ENCODE measurements at regions not wholly inside any gene's neighbourhood (a gene's known extent, or its start where the extent isn't known, plus 50 kb on each side); places are given as distances from the start of the nearest gene placed in this dataset.

DNA sequence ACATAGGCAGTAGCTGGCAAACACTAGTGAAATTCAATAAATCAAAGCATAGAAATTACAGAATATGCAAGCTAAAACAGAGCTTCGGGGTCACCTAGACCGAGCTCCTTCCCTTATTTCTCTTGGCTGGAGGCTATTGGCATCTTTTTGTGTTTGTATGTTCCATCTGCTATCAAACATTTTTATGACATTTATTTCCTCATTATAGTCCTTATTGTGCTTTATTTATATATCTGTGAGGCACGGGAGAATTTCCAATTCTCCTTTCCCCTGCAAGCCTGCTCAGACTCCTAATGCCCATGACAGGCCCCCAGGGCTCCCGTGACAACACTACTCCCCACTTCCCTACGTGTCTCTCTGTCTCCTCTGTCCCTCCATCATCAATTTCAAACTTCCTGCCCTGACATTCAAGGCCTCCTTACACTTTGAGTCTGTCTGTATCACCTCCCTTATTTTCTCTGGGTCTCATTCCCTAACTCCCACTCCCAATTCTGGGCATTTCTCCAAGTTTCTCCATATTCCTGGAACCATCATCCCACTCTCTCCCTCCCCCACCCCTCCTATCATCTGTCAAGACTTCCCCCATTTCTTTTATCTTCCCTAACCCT lies 316.9 kb downstream of the OSR1 start:
- no peak for DNase-seq

DNA sequence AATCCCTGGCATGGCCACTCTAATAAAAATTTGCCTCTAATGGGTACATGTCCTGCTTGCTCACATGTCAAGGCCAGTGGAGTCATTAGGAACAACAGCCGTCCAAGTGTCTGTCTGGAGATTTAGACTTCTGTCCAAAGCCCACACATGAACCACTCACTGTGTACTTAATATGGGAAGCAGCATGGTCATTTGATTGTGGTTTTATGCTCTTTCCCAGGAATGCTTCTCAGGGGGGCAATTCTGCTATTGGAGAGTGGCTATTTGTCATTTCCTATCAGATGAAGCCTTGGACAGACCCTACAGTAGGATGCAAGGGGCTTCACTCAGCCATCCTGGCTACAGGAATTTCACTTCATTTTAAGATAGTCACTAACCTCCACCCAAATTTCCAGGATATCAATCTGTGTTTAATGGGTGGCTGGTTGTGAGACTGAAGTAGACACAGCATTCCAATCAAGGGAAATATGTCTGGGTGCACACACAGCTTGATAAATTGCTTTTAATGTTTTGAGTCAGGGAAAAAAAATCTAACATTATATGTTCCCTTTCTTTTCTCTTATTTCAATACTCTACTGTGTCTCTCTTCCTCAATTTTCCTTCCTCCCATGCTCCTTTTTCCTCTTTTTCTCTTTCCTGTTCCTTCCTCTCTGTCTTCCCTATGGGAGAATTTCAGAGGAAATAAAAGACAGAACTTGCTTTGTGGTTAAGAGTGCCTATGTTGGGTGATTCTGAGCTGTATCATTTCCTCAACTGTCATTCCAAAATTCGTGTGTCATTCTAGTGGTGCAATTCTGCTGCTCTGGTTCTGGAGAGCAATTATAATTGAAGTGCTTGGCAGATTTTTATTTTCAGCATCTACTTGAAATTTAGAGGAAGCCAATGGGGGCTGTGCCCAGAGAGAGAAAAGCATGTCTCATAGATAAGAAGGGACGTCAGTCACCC lies 320.1 kb downstream of the OSR1 start:
- no peak for DNase-seq

DNA sequence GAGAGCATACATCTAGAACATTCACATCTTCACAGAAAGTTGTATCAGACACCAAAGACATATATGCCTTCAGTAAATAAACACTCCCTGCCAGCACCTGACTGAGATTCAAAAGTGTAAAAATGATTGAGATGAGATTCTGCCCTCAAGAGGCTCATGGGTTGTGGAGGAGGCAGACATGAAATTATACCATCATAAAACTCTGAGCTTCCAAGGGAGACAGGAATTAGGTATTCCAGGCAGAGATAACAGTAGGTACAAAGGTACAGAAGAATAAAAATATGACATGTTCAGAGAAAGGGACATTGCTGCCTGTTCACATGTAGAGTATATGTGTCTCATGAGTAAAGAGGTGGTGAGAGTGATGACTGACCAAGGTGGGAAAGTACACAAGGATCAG lies 322.3 kb downstream of the OSR1 start:
- DNase-seq, result no peak

DNA sequence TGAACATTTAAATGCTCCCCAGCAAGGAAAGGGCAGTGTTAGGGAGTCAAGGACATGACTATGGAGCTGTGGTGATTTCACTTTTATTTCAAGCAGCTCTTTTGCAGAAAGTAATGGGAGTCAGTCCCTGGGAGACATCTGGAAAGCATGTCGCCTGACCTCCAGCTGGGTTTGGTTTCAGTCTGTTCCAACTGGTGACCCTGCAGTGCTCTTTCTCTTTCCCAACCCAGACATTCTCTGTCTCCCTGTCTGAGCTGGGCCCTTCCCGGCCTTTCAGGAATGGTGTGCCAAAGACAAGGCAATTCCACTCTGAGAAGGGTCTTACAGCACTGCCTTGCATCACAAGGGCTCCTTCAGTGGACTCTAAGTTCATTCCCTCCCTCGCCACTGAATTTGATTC lies 323.2 kb downstream of the OSR1 start:
- DNase-seq, result no peak

DNA sequence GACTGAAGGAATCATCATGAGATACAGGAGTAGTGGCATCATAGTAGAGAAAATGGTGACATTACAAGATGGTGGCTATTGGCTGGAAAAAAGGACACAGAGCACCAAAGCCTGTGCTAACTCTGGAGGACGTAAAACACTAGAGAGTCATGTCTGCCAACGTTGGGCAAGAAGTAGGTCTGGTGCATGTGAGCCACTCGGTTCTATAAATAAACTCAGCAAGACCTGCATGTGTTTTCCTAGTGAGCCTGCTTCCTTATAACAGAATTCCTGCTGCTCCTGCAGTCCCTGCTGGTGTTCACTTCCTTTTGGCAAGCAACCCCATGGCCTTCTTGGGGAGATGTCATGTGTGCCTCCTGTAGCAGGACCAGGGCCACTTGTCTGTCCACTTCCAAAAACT lies 325.2 kb downstream of the OSR1 start:
- DNase-seq, result no peak

DNA sequence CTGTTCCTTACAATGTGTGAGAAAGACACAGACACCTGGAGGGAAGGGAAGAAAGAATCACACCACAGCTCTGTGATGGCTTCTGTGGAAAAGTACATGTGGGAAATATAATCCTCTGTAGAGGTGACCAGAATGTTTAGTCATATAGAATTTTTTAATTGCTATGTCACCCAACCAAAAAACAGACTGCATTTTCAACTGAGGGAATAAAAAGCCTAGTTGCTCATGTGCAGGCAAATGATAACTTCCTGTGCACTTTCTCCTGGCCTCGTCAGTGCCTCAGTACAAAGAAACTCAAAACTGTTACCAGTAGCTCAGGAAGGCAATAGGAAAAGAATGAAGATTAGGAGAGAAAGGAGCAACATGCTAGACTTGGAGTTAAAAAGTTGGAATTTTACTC lies 326.8 kb downstream of the OSR1 start:
- no peak for DNase-seq

DNA sequence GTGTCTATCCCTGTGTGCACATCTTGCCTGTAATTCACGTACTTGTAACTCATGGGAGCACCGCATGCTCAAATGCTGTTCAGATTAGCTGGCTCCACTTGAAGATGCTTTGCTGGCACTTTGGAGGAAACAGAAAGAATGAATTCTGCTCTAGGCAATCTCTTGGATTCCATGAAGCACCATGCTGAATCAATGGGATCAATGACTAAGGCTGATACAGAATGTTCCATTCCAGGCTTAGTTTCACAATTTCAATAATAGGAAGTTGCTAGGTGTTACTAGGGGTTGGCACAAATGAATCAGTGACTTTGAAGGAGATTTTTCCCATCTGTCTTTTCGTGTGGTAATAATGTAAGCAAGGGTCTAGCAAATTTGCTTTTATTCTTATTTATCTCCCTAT lies 328.8 kb downstream of the OSR1 start:
- DNase-seq, result no peak

DNA sequence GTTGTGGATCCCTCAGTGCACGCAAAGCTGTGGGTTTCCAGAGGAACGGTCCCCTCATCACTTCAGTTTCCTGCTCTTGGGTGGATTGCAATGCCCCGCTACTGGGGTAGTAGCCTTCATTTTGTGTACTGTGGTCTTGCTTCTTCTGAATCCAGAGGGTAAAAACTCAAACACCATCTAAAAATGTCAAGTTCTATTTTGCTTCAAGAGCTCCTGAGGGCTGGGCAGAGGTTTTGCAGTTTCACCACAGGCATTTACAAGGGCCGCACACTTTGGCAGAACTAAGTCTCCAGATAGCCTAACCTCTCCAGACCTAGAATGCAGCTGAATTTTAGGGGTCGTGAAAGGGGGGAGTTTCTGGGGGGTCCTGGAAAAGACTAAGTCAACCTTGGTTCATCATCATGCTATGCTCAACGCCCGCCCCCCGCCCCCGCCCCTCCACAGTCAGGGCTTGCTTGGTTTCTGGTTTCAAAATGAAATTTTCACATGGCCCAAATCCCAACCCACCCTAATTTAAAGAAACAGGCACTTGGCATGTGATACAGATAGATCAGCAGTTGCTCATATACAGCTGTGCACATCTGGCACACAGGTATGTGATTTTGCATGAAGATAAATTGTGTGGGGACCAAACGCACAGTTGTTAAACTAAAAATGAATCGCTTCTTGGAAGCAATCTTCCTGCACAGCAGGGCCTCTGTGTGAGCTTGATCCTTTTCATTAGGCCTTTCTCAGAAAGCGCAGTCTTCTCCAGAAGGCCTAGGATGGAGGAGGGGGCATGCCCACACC lies 329.6 kb downstream of the OSR1 start:
- DNase-seq, result no peak

DNA sequence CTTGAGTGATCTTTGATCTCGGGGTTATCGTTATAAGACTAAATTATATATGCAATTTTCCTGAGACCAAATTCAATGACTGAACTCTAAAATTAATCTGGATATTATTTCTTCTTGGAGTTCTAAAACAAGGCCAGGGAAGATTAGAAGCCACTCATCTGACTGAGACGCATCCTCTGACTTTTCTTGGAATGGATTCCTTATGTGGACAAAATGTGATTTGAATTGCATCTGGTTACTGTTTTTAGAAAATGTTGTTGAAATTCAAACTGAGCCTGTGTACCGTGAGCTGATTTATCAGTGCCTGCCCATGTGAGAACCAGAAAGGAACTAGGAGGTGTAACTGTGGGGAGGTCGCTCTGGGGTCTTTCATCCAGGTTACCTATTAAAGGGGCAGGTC lies 330.8 kb downstream of the OSR1 start:
- no peak for DNase-seq

DNA sequence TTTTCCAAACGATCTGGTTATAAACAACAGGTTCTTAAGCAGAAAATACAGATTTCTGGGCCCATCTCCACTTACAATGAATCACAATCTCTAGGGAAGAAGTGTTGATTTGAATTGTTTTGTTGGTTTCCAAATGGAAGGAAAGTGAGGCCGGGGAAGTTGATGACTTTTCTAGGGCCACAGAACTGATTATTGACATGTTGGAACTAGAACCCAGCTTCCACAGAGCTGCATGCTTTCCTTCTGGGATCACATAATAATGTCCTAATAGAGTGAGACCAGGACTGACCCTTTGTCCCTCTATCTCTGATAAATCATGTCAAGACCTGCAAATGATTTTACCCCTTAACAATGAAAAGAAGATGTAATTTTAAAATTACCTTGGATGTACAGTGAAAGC lies 332.2 kb downstream of the OSR1 start:
- no peak for DNase-seq

DNA sequence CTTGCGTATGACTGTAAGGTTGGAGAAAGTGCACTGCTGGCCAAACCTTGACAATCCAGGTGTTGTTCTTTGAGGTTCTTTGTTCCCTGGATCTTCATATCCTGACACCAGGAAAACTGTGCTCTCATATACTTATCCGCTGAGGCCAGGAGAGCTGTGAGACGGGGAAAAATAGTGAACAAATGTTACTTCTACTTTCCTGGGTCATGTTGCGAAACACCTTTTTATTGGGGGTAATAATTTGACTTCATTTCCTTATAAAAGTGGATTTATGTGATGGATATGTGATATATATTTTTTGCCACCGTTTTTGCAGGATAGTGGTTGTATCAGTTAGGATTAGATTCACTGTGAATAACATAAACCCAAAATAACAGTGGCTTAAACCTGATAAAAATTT lies 336.1 kb downstream of the OSR1 start:
- DNase-seq, result no peak

DNA sequence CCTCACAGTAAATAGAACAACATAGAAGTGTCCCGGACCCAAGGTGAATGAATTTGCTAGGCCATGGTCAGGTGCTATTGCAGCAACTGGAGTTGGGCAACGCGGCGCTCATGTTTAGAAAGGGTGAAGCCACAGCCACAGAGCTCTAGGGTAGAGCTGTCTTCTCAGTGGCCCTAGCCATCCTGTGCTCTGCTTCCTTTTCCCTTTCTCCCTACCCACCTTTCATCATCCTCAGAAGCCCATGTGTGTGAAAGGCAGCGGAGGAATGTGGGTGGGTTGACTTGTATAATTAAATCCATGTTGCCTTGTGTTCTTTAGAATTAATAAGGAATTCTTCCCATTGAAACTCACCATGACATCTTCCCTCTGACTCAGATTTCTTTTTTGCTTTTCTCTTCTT lies 336.7 kb downstream of the OSR1 start:
- no peak for DNase-seq

DNA sequence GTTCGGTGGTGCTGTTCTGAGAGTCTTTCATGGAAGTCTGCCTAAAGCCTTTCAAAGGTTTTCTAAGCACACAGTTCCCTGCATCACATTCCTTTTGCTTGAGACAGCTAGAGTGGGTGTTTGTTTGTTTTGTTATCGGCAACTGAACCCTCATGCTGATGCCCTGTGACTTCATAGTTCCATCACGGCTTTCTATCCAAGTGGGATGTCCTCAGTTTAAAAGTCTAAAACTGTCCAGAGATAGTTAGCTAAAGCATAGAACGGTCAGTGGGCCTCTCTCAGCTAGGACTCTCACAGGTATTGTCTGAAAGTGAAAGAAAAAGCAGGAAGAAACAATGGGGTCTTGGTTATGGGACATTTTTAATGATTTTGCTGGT lies 337.3 kb downstream of the OSR1 start:
- DNase-seq, result no peak

DNA sequence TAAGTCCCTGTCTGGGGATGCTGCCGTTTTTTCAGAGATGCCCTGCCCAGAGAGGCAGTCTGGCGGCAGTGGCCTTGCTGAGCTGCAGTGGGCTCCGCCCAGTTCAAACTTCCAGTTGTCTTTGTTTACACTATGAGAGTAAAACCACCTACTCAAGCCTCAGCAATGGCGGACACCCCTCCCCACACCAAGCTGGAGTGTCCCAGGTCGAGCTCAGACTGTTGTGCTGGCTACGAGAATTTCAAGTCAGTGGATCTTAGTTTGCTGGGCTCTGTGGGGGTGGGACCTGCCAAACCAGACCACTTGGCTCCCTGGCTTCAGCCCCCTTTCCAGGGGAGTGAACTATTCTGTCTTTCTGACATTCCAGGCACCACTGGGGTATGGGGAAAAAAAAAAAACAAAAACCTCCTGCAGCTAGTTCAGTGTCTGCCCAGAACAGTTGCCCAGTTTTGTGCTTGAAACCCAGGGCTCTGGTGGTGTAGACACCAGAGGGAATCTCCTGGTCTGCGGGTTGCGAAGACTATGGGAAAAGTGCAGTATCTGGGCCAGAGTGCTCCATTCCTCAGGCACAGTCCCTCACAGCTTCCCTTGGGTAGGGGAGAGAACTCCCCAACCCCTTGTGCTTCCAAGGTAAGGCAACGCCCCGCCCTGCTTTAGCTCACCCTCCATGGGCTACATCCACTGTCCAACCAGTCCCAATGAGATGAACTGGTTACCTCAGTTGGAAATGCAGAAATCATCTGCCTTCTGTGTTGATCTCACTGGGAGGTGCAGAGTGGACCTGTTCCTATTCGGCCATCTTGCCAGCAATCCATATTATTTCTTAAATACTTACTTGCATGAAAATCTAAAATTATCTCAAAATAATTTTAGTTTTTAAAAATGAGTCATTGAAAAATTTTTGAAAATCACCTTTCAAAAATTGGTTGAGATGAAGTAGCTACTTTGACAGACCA lies 338.0 kb downstream of the OSR1 start:
- DNase-seq, result no peak

DNA sequence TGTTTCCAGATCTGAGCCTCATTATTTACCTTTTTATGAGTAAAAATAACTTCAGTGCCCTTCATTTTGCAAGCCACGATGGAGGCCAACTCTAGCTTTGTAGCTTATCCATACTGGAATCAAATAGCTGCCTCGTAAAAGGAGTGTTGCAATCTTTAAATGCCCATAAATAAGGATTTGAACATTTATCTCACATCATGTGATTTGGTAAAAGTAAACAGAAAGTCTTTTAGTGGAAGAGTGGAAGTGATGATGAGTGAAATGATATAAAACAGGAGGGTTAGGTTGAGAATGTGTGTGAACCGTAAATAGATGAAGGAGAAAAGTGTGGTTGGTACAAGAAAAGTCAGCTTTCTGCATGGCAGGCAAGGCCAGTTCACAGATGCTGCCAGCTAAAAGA lies 348.9 kb downstream of the OSR1 start:
- DNase-seq, result no peak

DNA sequence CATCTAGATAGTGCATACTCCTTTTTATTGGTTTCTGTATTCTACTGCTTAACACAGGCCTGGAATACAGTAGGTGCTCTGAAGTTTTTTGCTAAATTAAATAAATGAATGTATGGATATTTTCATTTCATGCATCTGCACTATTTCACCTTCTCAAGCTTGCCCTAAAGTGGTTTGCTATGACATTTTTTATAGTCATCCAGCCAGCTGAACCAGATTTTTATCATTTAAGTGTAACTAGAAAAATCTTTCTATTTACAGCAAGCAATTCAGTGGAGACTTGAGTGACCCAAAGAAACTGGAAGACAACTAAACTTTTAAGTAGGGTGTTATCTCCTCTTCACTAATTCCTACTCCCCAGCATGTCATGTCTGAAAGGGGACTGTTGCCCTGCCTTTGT lies 354.9 kb downstream of the OSR1 start:
- no peak for DNase-seq

DNA sequence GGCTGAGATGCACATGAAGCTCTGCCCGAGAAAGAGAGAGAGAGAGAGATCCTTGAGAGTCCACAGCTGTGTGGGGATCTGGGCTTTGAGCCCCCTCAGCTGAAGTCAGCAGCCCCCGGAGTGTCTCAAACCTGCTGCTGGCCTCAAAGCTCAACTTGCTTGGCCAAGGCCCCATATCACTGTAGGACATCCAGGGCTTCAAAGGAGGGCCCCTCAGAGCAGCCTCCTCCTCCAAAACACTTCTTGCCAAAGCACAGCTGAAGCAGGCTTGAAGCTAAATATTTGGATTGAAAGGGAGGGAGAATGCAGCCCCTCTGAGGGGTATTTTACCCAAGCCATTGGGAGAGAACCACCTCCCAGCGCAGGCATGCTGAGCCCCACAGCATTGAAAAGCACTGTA lies 357.6 kb downstream of the OSR1 start:
- DNase-seq, result no peak

DNA sequence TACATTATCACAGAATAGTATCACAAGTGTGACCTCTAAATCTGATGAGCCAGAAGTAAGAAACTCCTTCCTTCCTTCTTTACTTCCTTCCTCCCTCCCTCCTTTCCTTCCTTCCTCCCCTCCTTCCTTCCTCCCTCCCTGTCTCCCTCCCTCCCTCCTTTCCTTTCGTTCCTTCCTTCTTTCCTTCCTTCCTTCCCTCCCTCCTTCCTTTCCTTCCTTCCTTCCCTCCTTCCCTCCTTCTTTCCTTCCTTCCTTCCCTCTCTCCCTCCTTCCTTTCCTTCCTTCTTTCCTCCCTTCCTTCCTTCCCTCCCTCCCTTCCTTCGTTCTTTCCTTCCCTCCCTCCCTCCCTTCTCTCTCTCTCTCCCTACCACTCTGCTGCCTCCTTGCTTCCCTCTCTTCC lies 359.2 kb downstream of the OSR1 start:
- DNase-seq, result no peak

DNA sequence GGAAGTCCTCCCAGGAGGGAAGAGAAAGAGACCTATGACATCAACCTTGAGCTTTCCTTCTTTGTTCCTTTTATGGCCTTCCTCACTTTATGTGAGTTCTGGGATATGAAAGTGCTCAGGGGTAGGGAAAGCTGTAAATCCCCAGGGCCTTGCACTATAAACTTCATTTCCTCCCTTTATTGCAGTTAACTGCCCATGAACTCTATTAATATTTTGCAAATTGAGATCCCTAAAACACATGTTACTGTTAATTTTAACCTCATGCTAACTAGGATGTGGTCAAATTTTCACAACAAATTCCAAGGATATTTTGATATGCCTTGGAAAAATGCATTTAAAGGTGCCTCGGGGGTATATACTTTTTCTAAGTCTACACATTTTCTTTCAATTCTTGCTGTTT lies 359.9 kb downstream of the OSR1 start:
- no peak for DNase-seq

DNA sequence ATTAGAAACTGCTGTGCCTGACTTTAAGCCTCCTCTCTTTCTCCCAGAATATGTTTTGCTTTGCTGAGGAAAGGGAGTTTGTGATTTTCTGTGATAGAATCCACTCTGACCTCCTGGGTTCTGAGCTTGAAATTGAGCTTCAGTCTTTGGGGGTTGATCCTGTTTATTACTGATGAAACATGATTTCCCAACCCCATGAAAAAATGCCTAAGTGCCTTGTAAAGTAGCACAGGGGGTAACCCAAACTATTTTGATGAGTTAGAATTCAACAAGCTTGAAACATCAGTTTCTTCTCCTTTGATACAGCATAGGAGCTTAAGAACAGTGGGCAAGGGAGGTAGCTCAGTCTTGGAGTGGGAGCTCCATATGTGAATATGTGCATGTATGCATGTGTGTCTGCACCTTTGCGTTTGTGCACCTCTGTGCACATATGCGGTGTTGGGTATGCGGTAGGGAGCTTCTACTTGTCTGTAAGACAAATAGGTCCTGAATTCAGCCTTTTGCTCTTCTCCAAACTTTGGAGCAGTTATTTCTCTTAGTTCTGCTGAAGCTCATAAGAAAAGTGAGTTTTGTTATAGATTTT lies 364.6 kb downstream of the OSR1 start:
- no peak for DNase-seq
